ENCODE measurements at regions not wholly inside any gene's neighbourhood (a gene's known extent, or its start where the extent isn't known, plus 50 kb on each side); places are given as distances from the start of the nearest gene placed in this dataset.

DNA sequence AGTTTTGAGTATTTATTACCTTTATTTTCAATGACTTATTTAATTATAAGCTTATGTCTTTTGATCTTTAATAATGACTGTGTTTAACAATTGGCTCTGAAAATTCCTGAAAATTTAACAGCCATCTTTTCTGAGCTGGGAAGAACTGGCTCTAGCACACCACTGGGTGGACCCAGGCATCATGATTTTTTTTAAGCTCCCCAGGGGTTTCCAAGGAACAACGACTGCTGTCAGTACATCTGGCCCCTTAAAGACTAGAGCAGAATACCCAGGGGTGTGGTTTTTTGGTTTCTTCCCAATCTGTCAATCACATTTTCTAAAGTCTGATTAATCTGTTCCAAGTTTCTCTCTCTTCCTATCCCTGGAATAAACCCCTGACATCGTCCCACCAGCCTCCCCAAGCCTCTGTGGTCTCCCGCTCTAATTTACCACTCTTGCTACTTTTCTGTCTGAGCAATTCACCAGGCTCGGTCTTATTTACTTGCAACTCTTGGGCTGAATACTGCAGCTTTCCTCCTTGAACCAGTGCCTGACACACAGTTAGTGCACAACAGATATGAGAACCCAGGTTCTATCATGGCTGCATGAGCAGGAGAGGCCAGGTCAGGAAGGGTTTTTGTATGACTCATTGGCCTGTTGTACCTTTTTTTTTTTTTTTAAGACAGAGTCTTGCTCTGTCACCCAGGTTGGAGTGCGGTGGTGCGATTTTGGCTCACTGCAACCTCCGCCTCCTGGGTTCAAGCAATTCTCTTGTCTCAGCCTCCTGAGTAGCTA lies 321.9 kb downstream of the ZSWIM6 start:
- DNase-seq (ENCODE audit: low spot score): peak; percentile 59

DNA sequence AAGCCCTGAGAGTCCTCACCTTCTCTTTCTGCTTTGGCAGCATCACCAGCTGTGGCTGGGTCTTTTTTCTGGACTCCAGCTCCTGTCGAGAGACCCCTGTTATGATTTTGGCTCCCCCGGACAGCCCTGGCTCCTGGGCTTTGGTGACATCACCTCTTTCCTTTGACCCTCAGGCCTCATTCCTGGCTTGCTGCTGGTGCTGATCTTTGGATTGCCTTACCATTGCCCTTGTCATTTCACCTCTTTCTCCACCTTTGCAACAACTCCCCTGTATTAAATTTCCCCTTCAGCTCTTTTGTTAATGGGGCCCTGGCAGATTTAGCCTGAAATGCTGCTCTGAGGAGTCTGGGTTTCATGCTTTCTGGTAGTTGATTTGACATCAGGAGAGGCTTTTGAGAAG lies 322.8 kb downstream of the ZSWIM6 start:
- DNase-seq (ENCODE audit: low spot score): no peak

DNA sequence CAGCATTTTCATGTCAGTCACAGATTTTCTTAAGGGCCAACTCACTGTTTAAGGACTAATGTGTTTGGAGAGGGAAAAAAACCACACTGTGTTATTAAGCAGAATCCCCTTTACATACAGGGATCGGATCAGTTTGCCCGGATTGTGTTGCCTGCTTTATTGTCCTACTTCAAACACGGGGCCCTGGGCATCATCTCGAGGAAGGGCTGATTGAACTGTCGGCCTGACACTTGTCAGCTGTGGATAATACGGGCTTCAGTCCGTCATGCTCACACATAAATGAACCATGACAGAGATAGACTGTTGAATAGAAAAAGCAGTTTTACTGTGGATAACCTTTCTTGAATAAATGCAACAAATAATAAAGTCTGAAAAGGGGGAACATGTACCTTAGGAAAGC lies 325.0 kb downstream of the ZSWIM6 start:
- no peak for DNase-seq (ENCODE audit: low spot score)

- DNase-seq (ENCODE audit: low spot score): no peak
Measured at GRCh38 chr5:61657686-61658085, 325.6 kb downstream of the ZSWIM6 start.

GRCh38 chr5:61658592-61659008 lies 326.5 kb downstream of the ZSWIM6 start:
- DNase-seq (ENCODE audit: low spot score): peak; percentile 85

DNA sequence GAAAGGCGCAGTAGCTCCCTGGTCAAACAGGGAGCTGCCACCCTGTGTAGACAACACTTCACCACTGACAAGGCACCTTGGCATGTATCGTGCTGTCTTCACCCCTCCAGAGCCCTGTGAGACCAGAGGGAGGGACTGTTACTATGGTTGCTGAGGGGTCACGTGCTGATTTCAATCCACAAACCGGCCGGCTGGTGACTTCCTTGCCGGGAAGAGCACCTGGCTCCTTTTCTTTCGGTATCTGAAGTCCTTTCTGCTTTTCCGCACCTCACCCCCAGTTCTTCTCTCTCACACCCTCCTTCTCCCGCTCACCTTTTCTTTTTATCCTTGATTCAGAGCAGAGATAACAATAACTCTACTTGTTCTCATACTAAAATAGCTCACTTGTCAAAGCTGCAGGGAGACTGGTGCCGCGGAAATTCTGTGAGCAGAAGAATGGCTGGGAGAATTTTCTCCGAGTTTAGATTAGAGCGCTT lies 327.2 kb downstream of the ZSWIM6 start:
- DNase-seq (ENCODE audit: low spot score): no peak

DNA sequence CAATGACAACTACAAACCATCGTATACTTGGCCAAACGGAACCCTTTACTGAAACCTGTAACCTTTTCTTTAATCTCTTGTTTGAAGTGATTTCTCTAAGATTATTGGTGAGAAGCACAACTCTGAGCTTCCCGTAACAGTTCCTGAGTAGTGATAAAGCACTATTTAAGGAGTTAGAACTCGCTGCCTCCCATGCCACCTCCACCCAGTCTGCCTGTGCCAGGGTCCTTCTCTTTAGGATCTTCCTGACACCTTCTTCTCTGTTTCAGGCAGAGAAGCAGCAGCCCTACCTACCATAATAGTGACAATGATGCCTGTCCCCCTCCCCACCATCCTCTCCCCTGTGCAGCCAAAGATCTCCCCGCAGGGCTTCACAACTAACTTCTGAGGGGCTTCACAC lies 330.6 kb downstream of the ZSWIM6 start:
- DNase-seq (ENCODE audit: low spot score): no peak

GRCh38 chr5:61666064-61666621 lies 334.1 kb downstream of the ZSWIM6 start:
- DNase-seq (ENCODE audit: low spot score): no peak

DNA sequence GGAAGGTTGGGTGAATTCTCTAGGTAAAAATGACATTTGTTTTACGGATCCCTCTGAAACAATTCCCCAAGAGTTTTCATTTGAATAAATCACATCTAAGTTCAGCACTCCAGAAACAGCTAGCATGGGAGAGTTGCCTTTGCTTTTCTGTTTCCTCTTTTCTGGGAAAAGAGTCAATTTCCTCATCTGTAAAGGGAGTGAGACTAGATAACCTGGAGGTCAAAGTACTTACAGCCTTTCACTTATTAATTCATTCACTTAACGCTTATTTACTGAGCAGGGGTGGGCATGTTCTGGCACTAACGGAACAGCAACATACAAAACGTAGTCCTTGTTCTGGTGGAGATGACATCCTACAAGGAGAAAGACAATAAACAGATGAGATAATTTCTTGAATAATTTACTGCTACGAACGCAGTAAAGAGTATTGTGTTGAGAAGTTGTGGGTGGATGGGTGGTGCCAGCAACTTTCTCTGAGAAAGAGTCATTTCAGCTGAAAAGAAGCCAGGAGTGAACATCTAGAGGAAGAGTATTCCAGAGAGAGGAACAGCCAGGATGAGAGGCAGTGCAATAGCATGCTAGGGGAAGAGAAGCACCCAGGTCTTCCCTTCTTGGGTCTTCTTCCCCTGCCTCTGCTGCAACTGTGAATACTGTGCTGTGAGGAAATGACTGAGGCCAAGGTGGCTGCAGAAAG lies 335.6 kb downstream of the ZSWIM6 start:
- no peak for DNase-seq (ENCODE audit: low spot score)

GRCh38 chr5:61669531-61669930 lies 337.5 kb downstream of the ZSWIM6 start:
- DNase-seq (ENCODE audit: low spot score): no peak

DNA sequence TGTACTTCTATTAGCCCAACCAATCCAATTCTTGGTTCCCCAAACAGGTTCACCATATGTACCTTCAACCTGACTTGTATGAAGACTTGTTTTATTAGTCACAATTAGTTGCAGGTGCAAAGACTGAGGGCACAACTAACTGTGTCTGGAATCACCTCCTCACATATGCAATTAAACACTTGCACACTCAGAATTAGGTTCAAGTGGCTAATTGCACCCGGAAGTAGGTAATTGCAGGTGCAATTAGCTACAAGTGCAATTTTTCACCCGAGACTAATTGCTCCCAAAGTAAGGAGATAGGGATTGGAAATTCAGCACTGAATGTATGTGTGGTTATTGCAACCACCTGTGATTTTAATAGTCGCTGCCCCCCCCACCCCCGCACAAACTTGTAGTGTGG lies 338.9 kb downstream of the ZSWIM6 start:
- no peak for DNase-seq (ENCODE audit: low spot score)

- no peak for DNase-seq (ENCODE audit: low spot score)
Measured at GRCh38 chr5:61673007-61673735, 341.1 kb downstream of the ZSWIM6 start.

DNA sequence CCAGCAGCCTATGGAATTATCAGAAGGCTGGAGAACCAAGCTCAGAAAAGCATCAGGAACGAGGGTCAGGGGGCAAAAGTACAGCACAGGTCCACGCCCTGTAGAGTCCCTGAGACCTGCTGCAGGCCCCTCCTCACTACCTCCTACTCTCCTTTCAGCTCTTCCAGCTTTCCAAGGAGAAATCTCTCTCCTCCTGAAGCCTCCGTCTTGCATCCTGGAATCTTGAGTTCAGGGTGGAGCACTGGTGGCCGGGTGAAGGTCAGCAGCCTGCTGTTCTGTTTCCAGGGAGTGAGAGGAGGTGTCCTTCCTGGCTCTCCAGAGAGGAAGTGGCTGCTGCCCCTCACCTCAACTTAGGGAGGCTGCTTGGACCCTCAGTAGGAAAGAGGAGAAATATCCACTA lies 342.3 kb downstream of the ZSWIM6 start:
- no peak for DNase-seq (ENCODE audit: low spot score)

DNA sequence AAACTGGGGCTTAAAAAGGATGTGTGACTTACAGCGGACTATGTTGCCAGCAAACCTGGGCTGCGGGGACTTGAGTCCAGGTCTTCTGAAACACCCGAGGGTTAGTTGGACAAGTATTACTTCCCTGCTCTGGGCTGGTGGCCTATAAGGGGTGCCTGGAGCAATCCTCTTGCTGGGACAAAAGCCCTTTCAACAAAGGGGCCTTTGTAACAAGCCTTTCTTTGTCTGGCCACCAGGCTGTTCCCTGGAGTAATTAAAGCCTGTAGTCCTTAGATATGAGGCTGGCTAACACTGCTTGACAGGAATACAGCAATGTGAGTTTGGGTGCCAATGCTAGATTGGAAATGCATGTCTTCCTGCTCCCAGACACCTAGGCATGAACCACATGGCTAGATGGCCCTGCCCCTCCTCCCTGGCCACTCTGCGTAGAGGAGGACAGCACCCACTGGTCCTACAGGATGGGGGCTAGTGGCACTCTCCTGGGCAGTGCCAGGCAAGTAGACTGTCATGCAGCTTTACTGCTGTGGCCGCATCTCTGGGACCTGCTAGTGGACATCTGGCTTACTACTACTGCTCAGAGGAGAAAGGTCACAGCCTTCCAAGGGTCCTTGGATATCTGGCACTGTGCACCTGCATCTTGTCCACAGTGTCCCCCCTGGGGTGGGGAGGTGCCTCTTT lies 343.1 kb downstream of the ZSWIM6 start:
- DNase-seq (ENCODE audit: low spot score): no peak

DNA sequence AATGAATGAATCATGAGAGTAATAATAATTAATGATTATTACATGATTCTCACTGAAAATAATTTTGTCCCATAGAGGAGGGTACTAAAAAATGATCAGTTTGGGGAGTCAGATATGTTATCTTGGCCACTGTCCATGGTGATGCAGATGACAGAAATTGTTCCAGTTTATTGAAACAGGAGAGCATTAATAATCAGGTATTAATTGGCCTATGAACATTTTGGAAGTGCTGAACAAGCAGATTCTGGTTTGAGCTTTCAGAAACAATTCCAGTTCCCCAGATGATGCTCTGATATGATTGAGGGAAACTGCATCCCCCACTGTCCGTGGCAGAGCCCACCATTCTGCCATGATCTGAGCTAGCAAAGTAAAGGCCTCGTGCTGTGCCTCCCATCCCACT lies 345.2 kb downstream of the ZSWIM6 start:
- no peak for DNase-seq (ENCODE audit: low spot score)

DNA sequence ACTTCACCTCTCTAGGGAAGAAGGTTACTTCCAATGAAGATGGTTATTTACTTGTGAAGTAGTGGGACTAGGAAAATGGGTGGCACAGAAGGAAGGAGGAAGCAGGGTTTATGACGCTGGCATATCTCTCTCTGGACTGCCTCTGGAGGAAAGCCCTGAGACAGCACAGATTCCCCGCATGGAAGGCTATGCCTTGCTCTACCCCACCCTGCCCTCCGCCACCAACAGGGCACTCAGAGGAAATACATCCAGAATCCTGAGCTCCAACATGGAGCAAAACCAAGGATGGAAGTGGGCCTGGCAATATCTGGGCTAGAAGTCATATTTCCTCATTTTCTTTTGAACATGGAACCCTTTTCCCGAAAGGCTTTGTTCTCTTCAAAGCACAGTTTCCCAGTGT lies 346.9 kb downstream of the ZSWIM6 start:
- DNase-seq (ENCODE audit: low spot score): peak; percentile 36

- DNase-seq (ENCODE audit: low spot score): no peak
Measured at GRCh38 chr5:61679562-61679961, 347.5 kb downstream of the ZSWIM6 start.

DNA sequence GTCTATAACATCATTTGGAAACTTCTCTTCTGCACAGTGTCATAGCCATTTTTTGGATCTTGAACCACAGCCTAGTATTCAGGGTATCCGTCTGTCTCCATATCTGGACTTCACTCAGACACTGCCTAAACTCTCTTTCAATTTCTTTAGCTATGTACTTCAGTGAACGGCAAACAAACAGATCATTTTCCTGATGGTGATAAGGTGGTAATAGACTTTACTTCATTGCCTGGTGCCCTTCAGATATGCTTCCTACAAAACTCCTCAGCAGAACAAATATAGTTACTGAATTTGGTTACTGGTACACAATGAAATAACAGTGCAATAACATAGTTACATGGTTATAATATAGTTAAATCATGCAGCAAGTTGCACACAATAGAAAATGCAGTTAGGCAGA lies 348.2 kb downstream of the ZSWIM6 start:
- no peak for DNase-seq (ENCODE audit: low spot score)

DNA sequence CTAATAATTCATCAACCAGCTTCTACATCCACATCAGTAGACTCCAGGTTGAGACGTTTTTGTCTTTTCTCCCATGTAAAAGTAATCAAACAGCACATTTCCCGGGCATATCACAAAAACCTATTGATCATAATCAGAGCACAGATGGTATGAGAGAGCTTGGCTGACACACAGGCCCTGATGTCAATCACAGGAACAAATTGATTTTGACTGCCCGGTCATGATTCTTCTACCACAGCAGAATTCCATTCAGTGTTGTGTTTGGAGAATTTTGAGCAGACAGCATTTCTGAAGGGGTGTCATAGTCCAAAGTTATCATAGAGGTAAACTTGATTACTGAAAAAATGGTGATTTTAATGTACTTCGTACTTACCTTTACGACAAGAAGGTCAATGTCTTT lies 351.1 kb downstream of the ZSWIM6 start:
- DNase-seq (ENCODE audit: low spot score): no peak

DNA sequence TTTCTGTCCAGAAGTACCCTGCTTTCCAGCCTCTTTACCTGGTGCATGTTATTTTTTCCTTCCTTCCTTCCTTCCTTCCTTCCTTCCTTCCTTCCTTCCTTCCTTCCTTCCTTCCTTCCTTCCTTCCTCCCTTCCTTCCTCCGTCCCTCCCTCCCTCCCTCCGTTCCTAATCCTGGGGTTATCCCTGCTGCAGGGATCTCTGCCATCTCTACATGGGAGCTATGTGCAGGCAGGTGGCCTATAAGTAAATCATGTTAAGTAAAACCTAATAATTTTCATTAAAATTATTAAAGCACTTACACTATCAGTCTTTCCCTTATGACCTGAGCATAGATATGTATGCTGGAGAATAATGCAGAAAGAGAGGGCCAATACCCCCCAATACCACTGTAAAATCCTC lies 351.9 kb downstream of the ZSWIM6 start:
- no peak for DNase-seq (ENCODE audit: low spot score)

DNA sequence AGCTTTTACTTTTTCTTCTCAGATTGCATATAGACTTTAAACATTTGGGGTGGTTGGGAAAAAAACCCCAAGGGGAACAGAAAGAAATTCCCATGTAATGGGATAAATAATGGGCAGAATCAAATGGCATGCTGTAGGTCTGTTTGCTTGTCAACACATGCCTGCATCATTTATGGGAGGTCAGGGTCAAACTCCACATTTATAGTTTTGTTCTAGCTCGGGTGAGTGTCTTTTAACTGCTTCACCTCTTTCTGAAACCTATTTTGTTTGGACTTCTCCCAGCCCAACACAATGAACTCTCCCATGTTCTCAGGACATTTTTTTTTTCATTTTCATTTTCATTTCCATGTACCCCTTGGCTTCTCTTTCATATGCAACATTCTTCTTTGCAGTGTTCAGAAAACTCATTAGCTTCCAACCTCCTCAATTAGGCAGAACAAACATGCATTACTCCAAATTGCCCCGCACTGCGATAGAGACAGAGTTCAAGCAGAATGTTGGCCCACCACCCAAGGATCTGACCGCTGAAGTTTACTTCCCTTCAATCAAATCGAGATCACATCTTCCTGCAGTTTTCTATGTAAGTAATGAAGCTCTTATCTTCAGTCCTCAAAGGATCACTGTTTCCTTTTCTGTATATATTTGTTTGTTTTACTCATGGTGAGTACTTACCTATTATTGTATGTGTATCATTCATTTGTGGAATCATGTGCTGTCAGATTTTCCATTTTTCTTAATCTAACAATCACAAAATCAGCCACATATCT lies 354.6 kb downstream of the ZSWIM6 start:
- no peak for DNase-seq (ENCODE audit: low spot score)
